ENCODE measurements at regions not wholly inside any gene's neighbourhood (a gene's known extent, or its start where the extent isn't known, plus 50 kb on each side); places are given as distances from the start of the nearest gene placed in this dataset.
A peak's percentile ranks its signal among the peaks of the same experiment; 100 is the strongest.

DNA sequence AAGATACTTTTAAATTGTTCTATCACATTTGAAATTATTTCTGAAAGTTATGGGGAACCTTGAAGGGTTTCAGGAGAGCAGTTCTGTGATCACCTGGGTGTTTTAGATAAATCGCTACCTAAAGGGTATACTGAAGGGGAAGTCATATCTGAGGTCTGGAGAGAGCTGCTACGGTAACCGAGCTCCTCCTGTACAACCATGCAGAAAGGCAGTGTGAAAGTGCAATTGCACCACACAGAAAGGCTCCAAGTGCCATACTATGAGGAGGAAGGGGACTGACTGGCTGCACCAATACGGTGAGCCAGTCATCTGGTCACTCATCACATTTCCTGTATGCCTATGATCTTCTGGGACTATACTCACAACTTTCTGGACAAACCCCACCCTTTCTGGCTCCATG lies 241.4 kb upstream of the SLC24A2 start:
- no peak for ATAC-seq
- no peak for TF ChIP-seq POLR2A (IDR thresholded peaks at IDR 0.05)
- TF ChIP-seq, protein P1, sequence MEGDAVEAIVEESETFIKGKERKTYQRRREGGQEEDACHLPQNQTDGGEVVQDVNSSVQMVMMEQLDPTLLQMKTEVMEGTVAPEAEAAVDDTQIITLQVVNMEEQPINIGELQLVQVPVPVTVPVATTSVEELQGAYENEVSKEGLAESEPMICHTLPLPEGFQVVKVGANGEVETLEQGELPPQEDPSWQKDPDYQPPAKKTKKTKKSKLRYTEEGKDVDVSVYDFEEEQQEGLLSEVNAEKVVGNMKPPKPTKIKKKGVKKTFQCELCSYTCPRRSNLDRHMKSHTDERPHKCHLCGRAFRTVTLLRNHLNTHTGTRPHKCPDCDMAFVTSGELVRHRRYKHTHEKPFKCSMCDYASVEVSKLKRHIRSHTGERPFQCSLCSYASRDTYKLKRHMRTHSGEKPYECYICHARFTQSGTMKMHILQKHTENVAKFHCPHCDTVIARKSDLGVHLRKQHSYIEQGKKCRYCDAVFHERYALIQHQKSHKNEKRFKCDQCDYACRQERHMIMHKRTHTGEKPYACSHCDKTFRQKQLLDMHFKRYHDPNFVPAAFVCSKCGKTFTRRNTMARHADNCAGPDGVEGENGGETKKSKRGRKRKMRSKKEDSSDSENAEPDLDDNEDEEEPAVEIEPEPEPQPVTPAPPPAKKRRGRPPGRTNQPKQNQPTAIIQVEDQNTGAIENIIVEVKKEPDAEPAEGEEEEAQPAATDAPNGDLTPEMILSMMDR (IDR thresholded peaks at IDR 0.05 in 4 of 5, conservative IDR thresholded peaks at IDR 0.05 in 1 of 5) = no peak
- Histone ChIP-seq H3K9me3 (no peaks in the 10 kb centered on the region), H3K27ac (peak overlapping the region in 2 of 4 donors; percentile 47 to 54), H3K27me3 (no peaks in the 10 kb centered on the region), H3K36me3 (no peaks in the 10 kb centered on the region), H3K4me3 (no peak overlapping the region), H3K4me1 (peaks cover 0 to 11% of the 10 kb centered on the region in 2 donors)
- intact Hi-C loops (cut with DNase I; ENCODE audit: low total_unique reads) (no loop called here), in situ Hi-C loops (cut with MboI; ENCODE audit: low sequenced_read_pairs in 4 of 4) (loop anchor here in 1 of 4 donors (25.0 kb wide), 1 partner anchor 93 kb away; no protein-coding TSS in a partner anchor)
- DNase-seq = no peak

- H3K9me3 ChIP-seq = no peaks in the 10 kb centered on the region
- H3K27me3 ChIP-seq = no peaks in the 10 kb centered on the region
- intact Hi-C loops (cut with DNase I; ENCODE audit: low total_unique reads) = no loop called here
- H3K4me3 ChIP-seq = no peak overlapping the region
- peak overlapping the region; percentile 30 to 53 (median 44) for H3K27ac ChIP-seq
- DNase-seq (no peak), ATAC-seq (peak; percentile 22 to 46)
- no peaks in the 10 kb centered on the region for H3K36me3 ChIP-seq
- TF ChIP-seq POLR2A (IDR thresholded peaks at IDR 0.05) = no peak
- TF ChIP-seq, protein P1 (IDR thresholded peaks at IDR 0.05 in 4 of 5, conservative IDR thresholded peaks at IDR 0.05 in 1 of 5) = no peak
- in situ Hi-C loops (cut with MboI; ENCODE audit: low sequenced_read_pairs in 4 of 4) = loop anchor here in 1 of 4 donors (25.0 kb wide), 1 partner anchor 92 kb away; no protein-coding TSS in a partner anchor
- H3K4me1 ChIP-seq = peaks cover 0 to 8% of the 10 kb centered on the region in 2 donors
These were observed 240.0 kb upstream of the SLC24A2 start for GRCh38 chr9:20028849-20029231.

DNA sequence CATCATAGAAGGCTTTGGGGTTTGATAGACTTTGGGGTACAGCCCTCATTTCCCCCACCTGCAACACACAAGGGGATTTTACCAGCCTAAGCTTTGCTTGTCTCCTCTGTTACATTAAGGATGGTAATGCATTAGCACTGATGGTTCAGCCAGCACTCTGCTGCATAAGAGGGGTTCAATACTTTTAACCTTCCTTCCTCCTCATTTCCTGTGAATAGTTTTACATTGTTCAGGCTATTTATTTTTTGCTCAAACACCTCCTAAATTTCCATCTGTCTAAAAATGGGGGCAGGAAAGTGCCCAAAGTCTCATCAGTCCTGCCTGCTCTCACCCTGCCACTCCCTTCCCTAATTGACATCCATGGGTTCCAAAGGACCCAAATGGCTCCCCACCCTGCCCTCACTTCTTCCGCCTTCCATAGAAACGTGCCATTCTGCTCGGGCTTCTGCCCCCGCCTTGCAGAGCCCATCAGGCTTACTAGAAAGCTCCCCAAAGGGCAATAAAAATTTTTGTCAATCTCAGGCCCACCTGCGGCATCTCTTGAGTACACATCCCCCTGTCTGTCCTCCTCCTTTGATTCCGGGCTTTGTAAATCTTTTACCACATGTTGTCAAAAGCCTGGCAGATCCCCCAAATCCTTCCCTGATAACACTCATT lies 239.5 kb upstream of the SLC24A2 start:
- H3K4me1 ChIP-seq = peaks cover 0 to 6% of the 10 kb centered on the region in 2 donors
- DNase-seq (no peak), ATAC-seq (peak in 1 of 2 donors; percentile 27)
- no peaks in the 10 kb centered on the region for H3K27me3 ChIP-seq
- no peaks in the 10 kb centered on the region for H3K36me3 ChIP-seq
- intact Hi-C loops (cut with DNase I; ENCODE audit: low total_unique reads) = no loop called here
- TF ChIP-seq, protein P1 (IDR thresholded peaks at IDR 0.05 in 4 of 5, conservative IDR thresholded peaks at IDR 0.05 in 1 of 5) = no peak
- TF ChIP-seq POLR2A (IDR thresholded peaks at IDR 0.05) = no peak
- in situ Hi-C loops (cut with MboI; ENCODE audit: low sequenced_read_pairs in 4 of 4) = loop anchor here in 1 of 4 donors (25.0 kb wide), 1 partner anchor 91 kb away; no protein-coding TSS in a partner anchor
- no peak overlapping the region for H3K4me3 ChIP-seq
- no peaks in the 10 kb centered on the region for H3K9me3 ChIP-seq
- peak overlapping the region; percentile 30 to 53 (median 44) for H3K27ac ChIP-seq

DNA sequence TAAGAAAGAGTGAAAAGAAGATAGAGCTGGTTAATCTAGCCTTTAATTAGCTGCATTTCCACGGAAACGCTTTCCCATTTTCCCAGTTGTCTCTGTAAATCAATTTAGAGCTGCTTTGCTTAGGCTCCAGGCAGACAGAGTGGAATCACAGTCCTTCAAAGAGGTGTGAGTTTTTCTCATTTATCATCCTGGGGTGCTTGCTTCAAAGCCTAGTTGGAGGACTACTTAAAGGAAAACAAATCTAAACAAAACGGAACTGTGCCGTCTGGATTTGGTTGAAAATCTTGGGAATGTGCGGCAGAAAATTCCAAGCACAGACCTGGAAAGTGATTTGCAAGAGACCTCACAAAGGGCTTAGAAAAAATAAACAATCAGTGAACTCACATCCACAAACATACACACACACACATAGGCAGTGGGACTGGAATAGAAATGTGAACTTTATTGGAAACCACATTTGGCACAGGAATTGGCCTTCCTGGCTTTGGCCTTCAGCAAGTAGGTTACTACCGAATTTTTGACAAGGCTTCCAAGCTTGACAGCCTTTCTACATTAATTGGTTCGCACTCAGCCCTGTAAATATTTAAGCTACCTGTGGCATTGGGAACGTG lies 235.2 kb upstream of the SLC24A2 start:
- in situ Hi-C loops (cut with MboI; ENCODE audit: low sequenced_read_pairs in 4 of 4) (no loop called here), intact Hi-C loops (cut with DNase I; ENCODE audit: low total_unique reads) (no loop called here)
- no peak overlapping the region for H3K27ac ChIP-seq
- ATAC-seq = no peak
- H3K4me3 ChIP-seq = no peak overlapping the region
- no peaks in the 10 kb centered on the region for H3K27me3 ChIP-seq
- H3K36me3 ChIP-seq = no peaks in the 10 kb centered on the region
- TF ChIP-seq, protein P1 (IDR thresholded peaks at IDR 0.05 in 4 of 5, conservative IDR thresholded peaks at IDR 0.05 in 1 of 5) = no peak
- no peak for TF ChIP-seq POLR2A (IDR thresholded peaks at IDR 0.05)
- no peaks in the 10 kb centered on the region for H3K9me3 ChIP-seq
- no peaks in the 10 kb centered on the region for H3K4me1 ChIP-seq
- DNase-seq = no peak
